DMS153 treated with DMSO at 0.1 percent for 48 hours (cell line): ENCODE measurements at regions not wholly inside any gene's neighbourhood (a gene's known extent, or its start where the extent isn't known, plus 50 kb on each side); places are given as distances from the start of the nearest gene placed in this dataset.

Experiments used
- DNase-seq: peaks from one replicate; lab custom pipeline; 2025; ENCODE audit not compliant: unreplicated experiment; lab: John Stamatoyannopoulos, UW

DNA sequence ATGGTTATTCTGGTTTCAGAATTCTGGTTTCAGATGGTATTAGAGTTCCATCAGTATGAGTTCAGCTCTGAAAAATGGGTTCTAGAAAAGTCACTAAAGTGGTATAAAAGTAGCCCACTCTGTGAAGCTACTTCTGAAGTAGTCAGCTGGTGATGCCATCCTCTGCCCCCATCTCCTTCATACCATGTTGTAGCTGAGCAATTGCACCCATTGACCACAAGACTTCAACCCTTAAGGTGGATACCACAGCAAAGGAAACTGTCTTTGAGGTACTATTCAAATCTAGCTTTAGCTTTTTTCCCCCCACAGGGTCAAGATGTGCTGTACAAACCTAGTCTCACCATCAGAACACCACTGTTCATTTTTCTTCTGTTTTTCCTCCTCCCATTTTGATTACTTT lies 444.9 kb downstream of the DMAC1 start:
- DNase-seq, result no peak

- no peak for DNase-seq
Observed at GRCh38 chr9:7348692-7349091, 450.9 kb downstream of the DMAC1 start.

DNA sequence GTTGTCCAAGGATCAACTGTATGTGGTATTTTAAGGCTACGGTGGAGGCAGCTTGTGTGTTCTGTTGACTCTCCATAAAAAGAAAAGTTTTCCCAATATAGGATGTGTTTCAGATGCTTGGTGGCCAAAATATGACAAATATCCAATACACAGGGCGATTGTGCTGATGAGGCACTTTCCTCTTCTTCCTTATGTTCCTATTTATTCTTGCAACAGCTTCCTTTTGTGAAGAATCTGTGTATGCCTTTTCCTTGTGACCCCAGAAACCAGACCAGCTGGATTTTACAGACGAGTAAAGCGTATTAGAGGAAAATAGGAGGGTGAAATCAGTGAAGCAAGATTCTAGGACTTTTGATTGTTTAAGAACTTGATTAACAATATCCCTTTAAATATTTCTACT lies 452.0 kb downstream of the DMAC1 start:
- no peak for DNase-seq

DNA sequence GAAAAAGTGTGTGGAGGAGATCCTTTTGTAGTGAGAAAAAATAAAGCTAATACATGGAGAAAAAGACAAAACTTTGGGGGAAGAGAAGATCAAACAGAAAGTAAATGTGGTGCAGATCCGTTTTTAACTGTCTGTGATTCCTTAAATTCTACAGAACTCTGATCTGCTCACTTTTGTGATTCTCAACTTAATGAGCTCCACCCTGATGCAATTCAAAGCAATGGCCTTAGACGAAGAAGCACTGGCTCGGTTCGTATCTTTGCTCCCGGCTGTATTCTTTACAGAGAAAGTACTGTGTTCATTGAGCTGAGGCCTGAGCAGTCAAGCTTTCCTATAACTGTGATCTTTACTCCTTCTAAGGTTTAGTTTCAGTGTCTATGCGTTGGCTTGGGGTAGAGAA lies 453.4 kb downstream of the DMAC1 start:
- no peak for DNase-seq

DNA sequence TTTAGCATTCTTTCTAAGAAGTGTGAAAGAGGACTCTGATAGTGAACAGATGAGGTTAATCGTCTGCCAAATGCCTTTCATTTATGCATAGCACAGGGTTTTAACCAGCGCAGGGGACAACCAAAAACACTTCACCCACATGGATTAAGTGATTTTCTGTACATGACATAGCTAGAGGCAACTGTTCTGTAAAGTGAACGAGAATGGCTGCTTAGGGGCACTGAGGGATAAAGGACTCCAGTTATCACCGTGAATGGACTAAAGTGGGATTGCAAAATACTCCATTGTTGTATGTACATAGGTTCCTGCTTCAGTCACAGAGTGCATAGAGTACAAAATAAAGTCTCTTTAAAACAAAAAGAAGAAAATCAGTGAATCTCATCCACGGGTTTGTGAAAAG lies 456.8 kb downstream of the DMAC1 start:
- no peak for DNase-seq

DNA sequence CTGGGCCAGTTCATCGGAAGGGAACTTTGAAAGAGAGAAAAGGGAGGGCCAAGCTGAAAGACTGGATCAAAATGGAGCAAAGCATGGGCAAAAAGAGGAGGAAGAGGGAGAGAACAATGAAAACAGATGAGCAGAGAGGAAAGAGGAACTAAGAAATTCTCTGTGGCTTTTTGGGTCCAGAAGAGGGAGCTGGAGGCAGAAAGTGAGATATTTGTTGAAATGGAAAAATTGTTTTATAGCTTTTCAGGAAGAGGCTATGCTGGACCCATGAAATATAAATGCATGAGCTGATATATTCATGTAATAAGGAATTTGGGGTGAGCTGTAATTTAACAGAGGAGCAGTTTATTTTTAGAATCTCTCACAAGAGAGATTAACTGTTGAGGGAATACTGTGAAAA lies 457.3 kb downstream of the DMAC1 start:
- no peak for DNase-seq

DNA sequence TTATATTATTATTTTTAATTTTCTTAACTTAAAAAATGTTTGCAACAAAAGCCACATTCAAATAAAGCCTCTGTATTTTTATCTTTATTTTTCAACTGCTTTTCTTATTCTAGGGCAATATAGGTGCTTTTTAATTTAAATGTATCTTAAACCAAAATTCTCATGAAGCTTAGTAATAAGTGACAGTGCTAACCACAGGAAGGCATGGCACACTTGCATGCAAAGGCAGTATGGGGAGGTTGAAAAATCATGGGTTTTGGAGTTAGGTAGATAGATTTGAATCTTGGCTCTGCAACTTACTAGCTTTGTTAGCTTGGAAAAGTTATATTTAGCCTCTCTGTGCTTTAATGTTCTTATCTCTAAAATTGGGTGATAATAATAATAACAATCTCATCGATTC lies 458.0 kb downstream of the DMAC1 start:
- no peak for DNase-seq

- no peak for DNase-seq
Observed at GRCh38 chr9:7340451-7340850, 459.1 kb downstream of the DMAC1 start.

GRCh38 chr9:7338586-7339281 lies 460.8 kb downstream of the DMAC1 start:
- DNase-seq, result no peak

- no peak for DNase-seq
Observed at GRCh38 chr9:7336356-7337065, 463.1 kb downstream of the DMAC1 start.

DNA sequence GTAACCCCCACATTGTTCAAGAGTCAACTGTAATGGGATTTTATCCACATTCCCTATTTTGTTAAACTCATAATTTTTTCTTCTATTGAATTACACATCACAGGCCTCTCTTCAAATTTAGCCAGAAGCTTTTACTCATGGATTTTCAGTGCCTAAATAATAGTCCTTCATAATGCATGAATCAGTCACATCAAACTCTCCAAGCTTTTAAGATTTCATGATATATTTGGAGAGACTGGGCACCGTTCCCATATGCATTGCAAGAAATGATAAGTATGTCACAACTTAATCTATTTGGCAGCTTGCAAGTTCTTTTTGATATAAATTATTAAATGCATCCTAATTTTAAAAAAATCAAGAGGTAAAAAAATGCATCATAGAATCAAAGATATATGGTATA lies 465.9 kb downstream of the DMAC1 start:
- no peak for DNase-seq

GRCh38 chr9:7332780-7333179 lies 466.8 kb downstream of the DMAC1 start:
- DNase-seq, result no peak

GRCh38 chr9:7328453-7328852 lies 471.1 kb downstream of the DMAC1 start:
- no peak for DNase-seq

DNA sequence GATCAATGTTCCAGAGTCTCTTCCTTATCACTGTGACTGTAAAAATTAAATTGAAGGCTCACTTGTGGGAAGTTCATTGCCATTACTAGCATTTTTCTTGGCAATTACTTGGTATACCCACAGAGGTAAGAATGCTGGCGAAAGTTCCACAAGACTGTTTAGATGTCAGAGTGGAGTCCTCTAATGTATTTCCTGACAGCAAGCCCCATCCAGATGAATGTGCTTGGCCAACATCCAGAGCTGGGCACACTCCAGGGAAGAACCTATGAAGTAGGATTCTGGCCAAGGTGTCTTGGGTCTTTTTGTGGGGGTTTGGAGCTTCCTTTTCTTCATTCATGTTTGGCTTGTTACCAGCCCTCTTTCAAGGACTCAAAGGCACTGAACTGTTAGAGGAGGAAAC lies 473.6 kb downstream of the DMAC1 start:
- DNase-seq, result no peak

DNA sequence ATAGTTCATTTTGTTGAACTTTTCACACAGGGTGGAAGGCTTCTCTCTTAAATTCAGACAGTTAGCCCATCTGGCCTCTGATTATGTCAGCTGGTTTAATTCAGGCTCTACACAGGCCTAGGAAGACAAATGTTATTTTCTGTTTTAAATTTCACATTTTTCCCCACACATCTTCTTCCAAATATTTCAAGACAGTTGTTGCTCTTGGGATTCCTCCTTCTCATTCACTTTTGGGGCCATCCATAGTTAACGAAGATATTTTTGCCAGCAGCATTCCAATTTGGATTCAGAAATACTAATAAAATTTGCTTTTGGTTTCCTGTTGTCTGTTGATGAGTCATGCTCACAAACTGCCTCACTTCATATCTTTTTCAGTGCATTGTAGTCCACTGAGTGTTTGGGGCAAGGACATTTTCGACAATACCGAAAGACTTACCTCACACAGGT lies 475.4 kb downstream of the DMAC1 start:
- DNase-seq, result no peak

DNA sequence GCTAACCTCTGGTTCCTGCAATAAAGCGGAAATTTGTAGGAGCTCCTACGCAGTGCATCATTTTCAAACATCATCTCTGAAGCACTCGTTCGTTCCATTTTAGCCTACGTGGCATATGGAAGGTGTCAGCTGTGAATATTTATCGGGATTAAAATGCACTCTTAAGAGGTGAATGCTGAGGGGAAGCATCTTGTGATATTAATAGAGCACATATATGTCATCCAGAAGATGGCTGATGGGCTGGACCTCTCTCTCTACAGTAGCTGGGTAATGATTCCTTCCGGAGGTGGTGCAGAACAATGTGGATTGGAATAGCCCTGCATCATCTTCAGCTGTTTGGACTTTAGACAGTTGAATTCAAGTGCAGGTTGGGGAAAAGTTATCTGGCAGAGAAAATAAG lies 478.7 kb downstream of the DMAC1 start:
- no peak for DNase-seq

GRCh38 chr9:7320139-7320538 lies 479.4 kb downstream of the DMAC1 start:
- DNase-seq, result no peak

DNA sequence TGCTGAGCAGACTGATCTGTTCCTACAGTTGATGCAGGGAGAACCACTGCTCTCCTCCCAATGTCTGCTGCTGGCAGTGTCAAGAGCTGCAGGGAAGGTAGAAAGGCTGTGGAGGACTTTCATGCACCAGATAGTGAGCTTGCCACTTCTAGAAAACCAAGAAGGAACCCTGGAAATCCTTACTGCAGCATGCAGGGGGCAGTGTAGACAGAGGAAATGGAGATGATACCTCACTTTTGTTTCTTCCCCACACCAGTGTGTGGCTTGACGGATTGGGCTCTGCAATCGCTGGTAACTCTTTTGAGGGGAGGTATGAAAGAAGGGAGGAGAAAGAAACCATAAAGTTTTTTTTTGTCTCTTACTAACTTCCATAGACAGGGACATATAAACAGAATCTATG lies 480.7 kb downstream of the DMAC1 start:
- DNase-seq, result no peak

DNA sequence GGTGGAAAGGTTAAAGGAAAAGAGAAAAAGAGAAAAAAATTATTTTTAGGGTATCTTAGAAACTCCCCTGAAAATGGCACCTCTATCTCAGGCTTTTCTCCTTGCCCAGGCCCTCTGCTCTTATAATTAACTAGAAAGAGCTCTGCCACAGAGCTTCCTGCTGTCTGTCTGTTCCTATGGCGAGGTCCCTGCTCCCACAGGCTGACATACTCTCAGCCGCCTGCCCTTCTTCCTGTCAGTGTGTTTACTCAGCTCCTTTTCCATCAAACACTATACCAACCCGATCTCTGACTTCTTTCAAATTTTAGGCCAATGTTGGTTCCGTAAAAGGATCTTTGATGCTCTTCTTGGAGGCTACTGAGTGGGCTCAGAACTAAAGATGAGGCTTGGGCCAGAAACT lies 482.6 kb downstream of the DMAC1 start:
- DNase-seq, result peak; percentile 8

DNA sequence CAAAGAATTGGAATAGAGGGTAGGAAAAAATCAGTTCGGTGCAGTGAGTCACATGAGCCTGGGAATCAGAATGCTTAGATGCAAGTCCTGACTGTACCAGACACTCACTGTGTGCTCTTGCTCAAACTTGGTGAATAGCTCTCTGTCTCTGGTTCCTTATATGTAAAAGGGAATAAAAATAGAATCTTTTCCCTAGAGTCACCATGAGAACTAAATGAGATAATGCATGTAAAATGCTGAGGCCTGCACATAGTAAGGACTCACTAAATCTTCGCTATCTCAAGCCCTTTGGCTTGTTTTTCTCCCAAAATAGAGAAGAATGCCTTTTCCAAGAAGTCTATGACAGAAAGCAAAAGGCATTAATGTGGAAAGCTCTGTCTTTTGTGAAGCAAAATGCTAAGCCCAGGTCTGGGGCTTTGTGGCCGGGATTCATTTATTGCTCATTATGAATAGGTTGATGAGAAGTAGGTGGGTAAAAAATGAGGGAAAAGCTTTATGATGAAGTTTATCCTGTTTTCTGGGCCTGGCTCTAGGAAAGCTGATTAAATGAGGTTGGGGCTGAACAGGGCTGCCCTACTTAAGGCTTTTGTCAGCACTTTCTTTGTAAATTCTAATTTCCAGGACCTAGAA lies 483.3 kb downstream of the DMAC1 start:
- no peak for DNase-seq

DNA sequence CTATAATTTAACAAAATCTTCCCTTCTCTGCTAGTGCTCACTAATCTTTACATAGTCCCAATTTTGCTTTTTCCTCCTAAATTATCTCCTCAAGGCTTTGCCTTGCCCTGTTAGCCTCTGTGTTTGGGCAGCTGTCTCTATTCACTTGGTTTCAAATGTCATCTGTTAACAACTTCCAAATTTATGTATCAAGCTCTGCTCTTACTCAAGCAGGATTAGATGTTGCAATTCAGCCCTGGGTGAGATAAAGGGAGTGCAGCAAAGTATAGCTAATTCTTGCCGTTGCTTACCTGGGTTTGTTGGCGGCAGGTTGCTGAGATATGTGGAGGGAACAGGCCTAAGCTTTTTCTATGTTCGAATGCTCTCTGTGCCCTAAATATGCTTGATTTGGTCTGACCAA lies 483.8 kb downstream of the DMAC1 start:
- no peak for DNase-seq

- DNase-seq, result no peak
Observed at GRCh38 chr9:7315116-7315515, 484.5 kb downstream of the DMAC1 start.
